GM12872 (cell line): ENCODE measurements at regions not wholly inside any gene's neighbourhood (a gene's known extent, or its start where the extent isn't known, plus 50 kb on each side); places are given as distances from the start of the nearest gene placed in this dataset.

Experiments used
- CTCF ChIP-seq: IDR thresholded peaks from 3 replicates; pipeline ENCODE4 v1.5.1; 2011; ENCODE audit warnings: low read depth, mild to moderate bottlenecking, low read length, moderate library complexity; ENCODE audit not compliant: insufficient read depth

DNA sequence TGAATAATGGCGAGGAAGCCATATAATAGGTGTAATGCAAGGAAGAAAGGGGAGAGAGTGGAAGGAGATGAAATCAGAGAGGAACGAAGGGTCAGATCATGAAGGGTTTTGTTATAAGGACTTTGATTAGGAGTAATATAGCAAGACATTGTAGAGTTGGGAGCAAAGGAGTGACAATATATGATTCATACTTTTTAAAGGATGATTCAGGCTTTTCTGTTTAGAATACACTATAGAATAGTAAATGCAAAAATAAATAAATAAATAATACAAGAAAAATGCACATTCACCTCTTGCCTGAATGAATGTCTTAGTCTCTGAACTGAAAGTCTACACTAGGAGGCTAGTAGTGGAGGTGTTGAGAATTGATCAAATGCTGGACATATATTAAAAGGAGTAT is 1524.4 kb upstream of the AGA start:
- no peak for TF ChIP-seq CTCF

GRCh38 chr4:178970433-178971140 is 1528.3 kb upstream of the AGA start:
- no peak for TF ChIP-seq CTCF

- TF ChIP-seq CTCF, result no peak
These were observed 1534.6 kb upstream of the AGA start for GRCh38 chr4:178976861-178977260.

DNA sequence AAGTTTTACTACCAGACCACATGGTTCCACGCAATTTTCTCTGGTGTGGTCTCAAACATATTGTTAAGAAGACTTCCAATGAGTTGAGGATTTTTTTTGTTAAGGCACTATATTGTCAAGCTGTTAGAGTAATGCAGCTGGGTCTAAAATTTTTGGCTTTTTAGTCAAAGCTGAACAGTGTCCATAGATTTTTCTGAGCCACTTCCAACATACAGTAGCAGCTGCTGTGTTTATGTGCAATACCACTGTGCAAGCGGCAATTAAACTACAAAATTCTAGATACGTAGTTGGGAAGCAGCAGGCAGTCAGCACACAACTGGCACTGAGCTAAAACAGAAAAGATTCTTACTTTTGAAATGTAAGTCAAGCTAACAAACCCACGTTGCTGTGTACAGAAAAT is 1551.1 kb upstream of the AGA start:
- no peak for TF ChIP-seq CTCF

DNA sequence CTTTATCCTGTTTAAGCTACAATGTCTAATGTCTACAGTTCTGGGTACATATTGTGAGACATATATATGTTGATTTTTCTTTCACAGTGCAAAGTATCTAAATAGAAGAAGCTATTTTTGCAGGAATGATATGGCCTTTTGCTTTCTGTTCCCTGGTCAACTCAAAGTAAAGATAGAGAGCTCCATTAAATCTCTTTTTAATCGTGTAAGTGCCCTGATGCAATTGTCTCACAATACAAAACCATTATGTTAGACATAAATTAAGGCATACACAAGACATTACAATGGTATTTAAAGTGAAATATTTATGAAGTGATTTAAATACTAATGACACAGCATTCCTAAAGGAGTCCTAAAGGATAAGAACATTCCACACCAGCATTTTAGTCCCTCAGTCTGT is 1559.7 kb upstream of the AGA start:
- no peak for TF ChIP-seq CTCF

DNA sequence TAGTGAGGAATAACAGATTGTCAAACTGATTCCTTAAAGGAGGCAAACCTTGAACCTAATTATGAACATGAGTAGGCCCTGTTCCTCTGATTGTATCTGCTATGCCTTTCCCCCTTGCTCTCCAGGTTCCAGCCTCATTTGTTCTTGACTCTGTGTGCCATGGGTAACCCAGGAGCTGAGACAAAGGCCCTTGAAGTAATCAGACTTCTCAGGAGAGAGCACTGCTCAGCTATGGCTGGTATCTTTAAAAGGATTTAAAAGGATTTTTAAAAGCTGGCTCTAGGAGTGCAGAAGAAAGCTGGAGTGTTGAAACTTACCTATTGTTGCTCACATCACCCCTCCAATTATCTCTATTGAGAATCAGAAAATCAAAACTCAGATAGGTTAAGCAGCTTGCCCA is 1565.5 kb upstream of the AGA start:
- no peak for TF ChIP-seq CTCF

DNA sequence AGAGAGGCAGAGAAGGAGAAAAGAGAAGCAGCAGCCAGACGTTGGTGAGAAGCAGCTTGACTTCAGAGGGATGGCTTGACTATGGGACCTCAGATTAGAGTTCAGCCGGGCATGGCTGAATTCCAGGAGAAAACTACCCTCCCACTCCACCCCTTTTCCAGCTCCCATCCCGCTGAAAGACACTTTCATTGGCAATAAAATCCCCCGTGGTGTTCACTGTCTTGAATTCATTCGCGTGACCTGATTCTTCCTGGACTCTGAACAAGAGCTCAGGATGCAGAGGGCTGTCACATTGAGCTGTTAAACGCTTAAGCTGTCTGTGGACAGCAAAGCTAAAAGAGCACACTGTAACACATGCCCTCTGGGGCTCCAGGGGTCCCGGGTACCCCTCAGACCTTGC is 1575.3 kb upstream of the AGA start:
- no peak for TF ChIP-seq CTCF
